ENCODE measurements at regions not wholly inside any gene's neighbourhood (a gene's known extent, or its start where the extent isn't known, plus 50 kb on each side); places are given as distances from the start of the nearest gene placed in this dataset.

GRCh38 chr14:58780605-58781004, 142.8 kb downstream of the DACT1 start:
- Histone ChIP-seq H3K9me3 (ENCODE audit: insufficient read depth in 2 of 2, low read depth in 1 of 2, low read length in 1 of 2) (no peaks in the 10 kb centered on the region), H3K27ac (ENCODE audit: low read depth, low read length) (no peak overlapping the region), H3K79me2 (ENCODE audit: control insufficient read depth in 1 of 2, insufficient read depth in 2 of 2, low read length in 2 of 2) (no peaks in the 10 kb centered on the region), H2BK120ac (replicated peaks; ENCODE audit: low read depth, low read length) (no peak overlapping the region), H4K8ac (ENCODE audit: extremely low read depth, insufficient read depth, low read length) (no peak overlapping the region), H3K4ac (replicated peaks; ENCODE audit: insufficient read length, low read depth, low read length) (no peak overlapping the region), H3K36me3 (ENCODE audit: control insufficient read depth in 2 of 4, insufficient read depth in 4 of 4, low read length in 3 of 4) (no peaks in the 10 kb centered on the region), H3K27me3 (replicated peaks in 1 of 4; ENCODE audit: control insufficient read depth in 3 of 4, extremely low read depth in 1 of 4, insufficient read depth in 3 of 4, low read length in 3 of 4) (no peaks in the 10 kb centered on the region), H3K23ac (ENCODE audit: insufficient read length) (no peak overlapping the region), H3K14ac (ENCODE audit: insufficient read length) (no peak overlapping the region), H3K9ac (replicated peaks in 1 of 4; ENCODE audit: extremely low read depth in 1 of 4, low read depth in 3 of 4, low read length in 3 of 4) (no peak overlapping the region), H2BK12ac (ENCODE audit: low read depth, low read length) (no peak overlapping the region), H2BK20ac (ENCODE audit: low read length) (no peak overlapping the region), H4K20me1 (replicated peaks in 1 of 2; ENCODE audit: control insufficient read depth in 1 of 2, insufficient read depth in 2 of 2, low read length in 2 of 2) (no peaks in the 10 kb centered on the region), H3K4me2 (ENCODE audit: insufficient read depth in 1 of 2, low read depth in 2 of 2, low read length in 2 of 2) (no peak overlapping the region), H3K56ac (replicated peaks; ENCODE audit: insufficient read length, low read depth, low read length) (no peak overlapping the region), H2AFZ (ENCODE audit: low read length) (no peak overlapping the region), H4K5ac (ENCODE audit: insufficient read length, low read depth, low read length) (no peak overlapping the region), H3K4me1 (replicated peaks in 1 of 4; ENCODE audit: control insufficient read depth in 3 of 4, insufficient read depth in 4 of 4, low read length in 3 of 4) (peaks cover 0 to 2% (median 0%) of the 10 kb centered on the region in 4 experiments; a peak in 2 of 7 replicates), H3K18ac (ENCODE audit: extremely low read depth, low read length) (no peak overlapping the region), H3K79me1 (ENCODE audit: low read depth, low read length) (no peaks in the 10 kb centered on the region), H3K23me2 (ENCODE audit: low read depth, low read length) (no peaks in the 10 kb centered on the region), H2AK5ac (ENCODE audit: low read depth, low read length) (no peak overlapping the region), H2BK15ac (ENCODE audit: low read length) (no peak overlapping the region), H2BK5ac (ENCODE audit: low read depth, low read length) (no peak overlapping the region), H4K91ac (replicated peaks; ENCODE audit: insufficient read length, low read length) (no peak overlapping the region), H3K4me3 (ENCODE audit: extremely low read depth in 1 of 4, insufficient read depth in 2 of 4, low read depth in 3 of 4, low read length in 4 of 4) (no peak overlapping the region)
- ChIA-PET CTCF (ENCODE audit: partially characterized antibody) (interaction anchor here (0.8 to 1.6 kb wide), 2 partner anchors 14 to 279 kb away, joined by 3 to 5 read pairs; no protein-coding TSS in a partner anchor), POLR2A (ENCODE audit: partially characterized antibody) (no interaction called here)
- TF ChIP-seq JUN (IDR thresholded peaks at IDR 0.05; ENCODE audit: low read depth, low read length): no peak
- no peak for TF ChIP-seq BACH1 (IDR thresholded peaks at IDR 0.05; ENCODE audit: low read length)
- TF ChIP-seq EP300 (IDR thresholded peaks at IDR 0.05; ENCODE audit: borderline replicate concordance in 1 of 2, low read depth in 2 of 2, low read length in 2 of 2): no peak
- TF ChIP-seq ATF3 (IDR thresholded peaks at IDR 0.05; ENCODE audit: insufficient read depth, low read depth, low read length): no peak
- TF ChIP-seq CEBPB (IDR thresholded peaks at IDR 0.05; ENCODE audit: low read depth, low read length): no peak
- TF ChIP-seq SIRT6 (IDR thresholded peaks at IDR 0.05; ENCODE audit: low read length): no peak
- no peak for TF ChIP-seq SP2 (IDR thresholded peaks at IDR 0.05; ENCODE audit: low read length)
- TF ChIP-seq SIN3A (conservative IDR thresholded peaks at IDR 0.05 in 1 of 2, IDR thresholded peaks at IDR 0.05 in 1 of 2; ENCODE audit: low read depth in 1 of 2, low read length in 2 of 2): no peak
- TF ChIP-seq SUZ12 (IDR thresholded peaks at IDR 0.05; ENCODE audit: low read length): no peak
- TF ChIP-seq CHD1 (IDR thresholded peaks at IDR 0.05; ENCODE audit: low read depth, low read length): no peak
- TF ChIP-seq KDM5A (IDR thresholded peaks at IDR 0.05; ENCODE audit: low read length): no peak
- TF ChIP-seq TBP (IDR thresholded peaks at IDR 0.05; ENCODE audit: low read depth, low read length): no peak
- DNase-seq (ENCODE audit: low read depth in 1 of 2, low spot score in 2 of 2) (no peak), FAIRE-seq (no peak)
- WGBS, 2 experiments (ENCODE audit: extremely low coverage in 1 of 2, insufficient coverage in 1 of 2, insufficient read length in 1 of 2, insufficient replicate concordance in 2 of 2, low coverage in 1 of 2, low lambda C conversion rate in 2 of 2, missing lambda C conversion rate in 1 of 2): 96% methylated on average over 6 of the region's 6 CpGs; no CpG with 5 or more reads in 1 of the 2 experiments
